Astrocyte of the spinal cord (primary cell): ENCODE measurements at regions not wholly inside any gene's neighbourhood (a gene's known extent, or its start where the extent isn't known, plus 50 kb on each side); places are given as distances from the start of the nearest gene placed in this dataset.

Source experiments
- DNase-seq: peaks from one replicate; pipeline ENCODE4 v3.0.0; 2011; ENCODE audit warnings: low read depth, low spot score
- H3K4me3 ChIP-seq: 2 replicates; pipeline ENCODE4 v1.5.1; 2011; ENCODE audit warnings: low read depth, mild to moderate bottlenecking, low read length, moderate library complexity
- in situ Hi-C: cut with HindIII; loops from 2 replicates; pipeline ENCODE4 v1.10.0; 2017; ENCODE audit warnings: low sequenced_read_pairs
- TF ChIP-seq, protein P1 (sequence below): IDR thresholded peaks from 2 replicates; pipeline ENCODE4 v1.5.1; 2012; ENCODE audit warnings: low read depth, mild to moderate bottlenecking, low read length, inconsistent platforms

DNA sequence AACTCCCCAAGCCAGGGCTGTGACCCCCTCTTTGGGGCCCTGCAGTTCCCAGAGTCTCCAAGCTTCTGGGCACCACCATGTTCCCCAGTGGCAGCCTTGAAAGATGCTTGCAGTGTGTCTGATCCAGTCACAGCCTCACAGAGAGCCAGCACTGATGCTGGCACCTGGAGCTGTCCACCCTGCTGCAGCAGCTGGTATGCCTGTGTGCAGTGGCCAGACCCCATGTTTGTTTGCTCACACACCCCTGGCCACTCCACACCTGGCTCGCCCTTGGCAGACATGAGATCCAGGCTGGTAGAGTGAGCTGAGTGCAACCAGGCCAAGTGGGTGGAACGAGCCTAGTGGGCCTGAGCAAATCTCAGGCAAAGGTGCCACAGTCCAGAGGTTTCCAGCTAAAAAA, 106.0 kb downstream of the C9orf50 start:
- in situ Hi-C loops: no loop called here
- H3K4me3 ChIP-seq: no peak overlapping the region
- TF ChIP-seq, protein P1, sequence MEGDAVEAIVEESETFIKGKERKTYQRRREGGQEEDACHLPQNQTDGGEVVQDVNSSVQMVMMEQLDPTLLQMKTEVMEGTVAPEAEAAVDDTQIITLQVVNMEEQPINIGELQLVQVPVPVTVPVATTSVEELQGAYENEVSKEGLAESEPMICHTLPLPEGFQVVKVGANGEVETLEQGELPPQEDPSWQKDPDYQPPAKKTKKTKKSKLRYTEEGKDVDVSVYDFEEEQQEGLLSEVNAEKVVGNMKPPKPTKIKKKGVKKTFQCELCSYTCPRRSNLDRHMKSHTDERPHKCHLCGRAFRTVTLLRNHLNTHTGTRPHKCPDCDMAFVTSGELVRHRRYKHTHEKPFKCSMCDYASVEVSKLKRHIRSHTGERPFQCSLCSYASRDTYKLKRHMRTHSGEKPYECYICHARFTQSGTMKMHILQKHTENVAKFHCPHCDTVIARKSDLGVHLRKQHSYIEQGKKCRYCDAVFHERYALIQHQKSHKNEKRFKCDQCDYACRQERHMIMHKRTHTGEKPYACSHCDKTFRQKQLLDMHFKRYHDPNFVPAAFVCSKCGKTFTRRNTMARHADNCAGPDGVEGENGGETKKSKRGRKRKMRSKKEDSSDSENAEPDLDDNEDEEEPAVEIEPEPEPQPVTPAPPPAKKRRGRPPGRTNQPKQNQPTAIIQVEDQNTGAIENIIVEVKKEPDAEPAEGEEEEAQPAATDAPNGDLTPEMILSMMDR: no peak
- no peak for DNase-seq

DNA sequence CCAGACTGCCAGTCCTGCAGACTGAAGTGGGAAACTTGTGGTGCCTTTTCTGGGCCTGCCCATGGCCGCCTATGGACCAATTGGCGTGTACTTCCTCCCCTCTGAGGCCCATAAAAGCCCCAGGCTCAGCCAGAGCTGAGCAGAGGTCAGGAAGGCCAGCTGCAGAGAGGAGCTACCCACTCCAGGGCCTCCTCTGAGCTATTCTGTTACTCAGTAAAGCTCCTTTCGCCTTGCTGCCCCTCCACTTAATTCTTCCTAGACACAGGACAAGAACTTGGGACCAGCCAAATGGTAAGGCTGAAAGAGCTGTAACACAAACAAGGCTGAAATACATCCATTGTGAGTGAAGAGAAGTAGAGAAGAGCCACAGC, 106.4 kb downstream of the C9orf50 start:
- no peak overlapping the region for H3K4me3 ChIP-seq
- no peak for DNase-seq
- in situ Hi-C loops: no loop called here
- TF ChIP-seq, protein P1: no peak

DNA sequence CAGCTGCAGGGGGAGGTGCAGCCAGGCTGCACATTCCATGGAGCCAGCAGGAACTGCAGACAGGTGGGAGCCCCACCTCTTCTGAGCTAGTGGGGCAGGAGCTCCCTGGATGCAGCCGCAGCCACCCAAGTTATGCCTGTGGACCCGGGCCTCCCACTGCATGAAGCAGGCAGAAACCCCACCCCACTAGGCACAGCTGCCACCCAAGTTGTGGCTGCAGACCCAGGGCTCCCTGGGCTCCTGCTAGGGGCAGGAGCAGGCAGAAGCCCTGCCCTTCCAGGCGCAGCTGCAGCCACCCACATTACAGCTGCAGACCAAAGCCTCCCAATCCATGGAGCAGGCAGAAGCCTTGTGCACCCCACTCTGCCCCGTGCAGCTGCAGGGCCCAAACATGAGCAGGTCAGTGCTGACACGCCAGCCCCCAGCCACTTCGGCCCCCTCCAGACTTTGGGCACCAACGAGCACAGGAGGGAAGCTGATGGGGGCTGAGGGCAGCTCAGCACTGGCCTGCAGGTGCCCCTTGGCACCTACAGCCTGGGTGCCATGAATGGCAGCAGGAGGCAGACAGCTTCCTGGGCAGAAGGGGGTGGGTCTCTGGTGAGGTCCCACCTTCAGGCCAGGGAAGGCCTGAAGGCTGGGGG, 106.9 kb downstream of the C9orf50 start:
- TF ChIP-seq, protein P1: no peak
- no peak for DNase-seq
- in situ Hi-C loops: no loop called here
- H3K4me3 ChIP-seq: no peak overlapping the region

DNA sequence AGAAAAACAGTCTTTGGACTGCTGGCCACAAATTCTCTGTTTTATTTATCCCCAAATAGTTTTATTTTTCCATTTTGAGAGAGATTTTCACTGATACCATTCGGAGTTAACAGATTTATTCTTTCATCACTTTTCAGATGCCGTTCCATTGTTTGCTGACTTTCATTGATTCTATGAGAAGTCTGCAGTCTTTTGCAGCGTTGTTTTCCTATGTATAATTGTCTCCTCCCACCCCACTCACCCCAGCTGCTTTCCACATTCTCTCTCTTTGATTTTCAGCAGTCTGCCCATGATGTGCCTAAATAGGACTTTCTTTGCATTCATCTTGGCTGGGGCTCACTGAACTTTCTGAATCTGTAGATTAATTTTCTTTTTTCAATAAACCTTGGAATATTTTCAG, 107.6 kb downstream of the C9orf50 start:
- TF ChIP-seq, protein P1: no peak
- H3K4me3 ChIP-seq: no peak overlapping the region
- in situ Hi-C loops: no loop called here
- DNase-seq: peak; percentile 20

DNA sequence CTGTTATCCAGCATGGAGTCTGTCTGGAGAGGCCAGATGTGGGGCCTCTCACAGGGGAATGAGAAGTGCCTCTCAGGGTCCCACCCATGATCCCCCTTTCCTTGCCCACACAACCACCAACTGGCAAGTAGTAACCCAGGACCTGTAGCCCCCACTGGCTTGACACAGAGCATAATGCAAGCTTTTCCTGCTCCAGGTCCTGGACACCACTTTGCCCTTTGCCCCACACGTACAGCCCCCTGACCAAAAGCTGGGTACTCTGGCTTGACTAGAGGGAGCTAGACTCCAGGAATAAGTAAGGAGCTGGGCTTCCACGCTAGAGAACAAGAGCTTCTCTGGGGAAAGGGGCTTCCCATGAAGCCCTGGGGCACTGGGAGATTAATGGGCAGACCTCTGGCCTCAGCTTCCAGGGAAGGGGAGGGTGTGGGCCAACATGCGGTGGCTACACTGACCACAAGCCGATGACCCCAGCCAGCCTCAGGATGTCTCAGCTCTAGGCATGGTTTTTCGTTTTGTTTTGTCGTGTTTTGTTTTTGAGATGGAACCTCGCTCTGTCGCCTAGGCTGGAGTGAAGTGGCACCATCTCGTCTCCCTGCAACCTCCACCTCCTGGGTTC, 109.5 kb downstream of the C9orf50 start:
- in situ Hi-C loops: no loop called here
- H3K4me3 ChIP-seq: no peak overlapping the region
- TF ChIP-seq, protein P1: no peak
- no peak for DNase-seq

DNA sequence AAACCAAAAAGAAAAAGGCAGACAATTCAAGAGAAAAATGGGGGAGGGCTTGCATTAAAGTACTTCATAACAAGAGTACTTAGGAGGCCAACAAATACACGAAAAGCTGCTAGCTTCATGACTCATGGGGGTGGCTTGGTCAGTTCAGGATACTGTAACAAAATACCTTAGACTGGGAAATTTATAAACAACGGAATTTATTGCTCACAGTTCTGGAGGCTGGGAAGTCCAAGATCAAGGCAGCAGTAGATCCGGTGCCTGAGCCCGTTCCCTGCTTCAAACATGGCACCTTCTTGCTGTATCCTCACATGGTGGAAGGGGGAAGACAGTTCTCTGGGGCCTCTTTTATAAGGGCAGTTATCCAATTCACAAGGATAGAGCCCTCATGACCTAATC, 111.4 kb downstream of the C9orf50 start:
- peak; percentile 96 for DNase-seq

More for the DNA sequence above, 111.4 kb downstream of the C9orf50 start:
- TF ChIP-seq, protein P1: no peak
- no peak overlapping the region for H3K4me3 ChIP-seq
- in situ Hi-C loops: no loop called here
